ENCODE measurements at regions not wholly inside any gene's neighbourhood (a gene's known extent, or its start where the extent isn't known, plus 50 kb on each side); places are given as distances from the start of the nearest gene placed in this dataset.
"Not testable (repeated sequence)": the region's sequence is repeated elsewhere in the genome, so short reads cannot be mapped to it uniquely, and the experiment has no call there.

DNA sequence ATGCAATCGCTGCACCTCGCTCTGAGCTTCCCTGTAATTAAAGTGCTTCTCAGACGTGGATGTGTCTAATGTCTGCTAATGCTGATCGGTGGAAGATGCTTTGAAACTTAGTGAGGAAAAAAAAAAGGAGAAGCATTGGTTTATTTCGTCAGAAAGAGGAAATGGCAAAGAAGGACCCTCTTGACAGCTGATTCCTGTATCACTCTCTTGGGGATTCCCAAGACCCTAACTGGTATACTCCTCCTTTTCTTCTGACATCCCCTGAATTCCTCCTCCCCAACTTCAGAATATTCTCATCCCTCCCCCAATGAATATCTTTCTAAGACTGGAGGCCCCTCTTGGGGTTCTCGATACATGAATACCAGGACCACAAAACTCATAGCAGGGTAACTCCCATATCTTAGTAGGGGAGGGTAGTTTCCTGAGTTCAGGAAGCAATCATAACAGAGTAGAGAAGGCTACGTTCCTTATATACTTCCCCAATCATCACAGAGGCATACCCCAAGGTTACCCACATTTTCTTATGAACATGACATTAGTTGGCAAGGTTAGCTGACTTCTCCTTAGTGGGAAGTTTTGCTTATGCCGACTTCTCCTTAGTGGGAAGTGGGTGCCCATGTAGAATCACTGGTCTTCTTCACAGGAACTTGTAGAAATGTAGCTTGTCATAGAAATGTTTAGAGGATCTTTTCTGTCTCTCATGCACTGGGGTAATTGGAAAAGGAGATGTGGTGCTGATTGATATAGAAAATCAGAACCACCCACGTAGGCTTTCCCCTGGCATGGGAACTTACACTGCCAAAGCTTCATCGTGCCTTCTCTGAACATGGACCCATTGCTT is 63.8 kb upstream of the ATXN1 start:
- DNase-seq (ENCODE audit: low read depth): no peak
- TF ChIP-seq, protein P1, sequence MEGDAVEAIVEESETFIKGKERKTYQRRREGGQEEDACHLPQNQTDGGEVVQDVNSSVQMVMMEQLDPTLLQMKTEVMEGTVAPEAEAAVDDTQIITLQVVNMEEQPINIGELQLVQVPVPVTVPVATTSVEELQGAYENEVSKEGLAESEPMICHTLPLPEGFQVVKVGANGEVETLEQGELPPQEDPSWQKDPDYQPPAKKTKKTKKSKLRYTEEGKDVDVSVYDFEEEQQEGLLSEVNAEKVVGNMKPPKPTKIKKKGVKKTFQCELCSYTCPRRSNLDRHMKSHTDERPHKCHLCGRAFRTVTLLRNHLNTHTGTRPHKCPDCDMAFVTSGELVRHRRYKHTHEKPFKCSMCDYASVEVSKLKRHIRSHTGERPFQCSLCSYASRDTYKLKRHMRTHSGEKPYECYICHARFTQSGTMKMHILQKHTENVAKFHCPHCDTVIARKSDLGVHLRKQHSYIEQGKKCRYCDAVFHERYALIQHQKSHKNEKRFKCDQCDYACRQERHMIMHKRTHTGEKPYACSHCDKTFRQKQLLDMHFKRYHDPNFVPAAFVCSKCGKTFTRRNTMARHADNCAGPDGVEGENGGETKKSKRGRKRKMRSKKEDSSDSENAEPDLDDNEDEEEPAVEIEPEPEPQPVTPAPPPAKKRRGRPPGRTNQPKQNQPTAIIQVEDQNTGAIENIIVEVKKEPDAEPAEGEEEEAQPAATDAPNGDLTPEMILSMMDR (conservative IDR thresholded peaks at IDR 0.05; ENCODE audit: control insufficient read depth, insufficient read depth, low read depth, low read length): no peak

DNA sequence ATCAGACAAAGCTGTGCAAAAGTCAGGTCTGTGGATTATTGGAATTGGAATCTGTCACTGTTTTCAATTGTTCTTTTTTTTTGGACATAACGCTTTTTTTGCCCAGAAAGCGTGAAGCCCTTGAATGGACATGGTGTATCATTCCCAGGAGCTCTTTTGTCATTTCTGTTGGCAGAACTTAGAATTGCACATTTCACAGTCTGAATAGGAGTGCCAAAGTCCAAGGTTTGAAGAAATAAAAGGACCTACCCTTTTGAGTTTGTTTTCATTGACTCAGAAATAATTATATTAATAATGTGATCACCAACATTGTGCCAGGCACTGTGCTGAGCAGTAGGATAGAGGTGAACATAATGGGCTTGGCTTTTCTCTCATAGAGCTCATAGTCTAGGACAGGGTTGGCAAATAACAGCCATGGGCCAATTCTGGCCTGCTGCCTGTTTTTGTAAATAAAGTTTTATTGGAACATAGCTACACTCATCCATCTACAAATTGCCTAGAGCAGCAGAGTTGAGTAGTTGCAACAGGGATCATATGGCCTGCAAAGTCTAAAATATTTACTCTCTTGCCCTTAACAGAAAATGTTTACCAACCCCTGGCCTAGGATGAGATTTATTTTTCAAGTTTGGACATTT is 62.6 kb upstream of the ATXN1 start:
- no peak for DNase-seq (ENCODE audit: low read depth)
- H3K4me3 ChIP-seq (ENCODE audit: control insufficient read depth, low read depth, low read length): no peak overlapping the region
- TF ChIP-seq, protein P1 (conservative IDR thresholded peaks at IDR 0.05; ENCODE audit: control insufficient read depth, insufficient read depth, low read depth, low read length): no peak

More for the DNA sequence above, 63.8 kb upstream of the ATXN1 start:
- H3K4me3 ChIP-seq (ENCODE audit: control insufficient read depth, low read depth, low read length): no peak overlapping the region

DNA sequence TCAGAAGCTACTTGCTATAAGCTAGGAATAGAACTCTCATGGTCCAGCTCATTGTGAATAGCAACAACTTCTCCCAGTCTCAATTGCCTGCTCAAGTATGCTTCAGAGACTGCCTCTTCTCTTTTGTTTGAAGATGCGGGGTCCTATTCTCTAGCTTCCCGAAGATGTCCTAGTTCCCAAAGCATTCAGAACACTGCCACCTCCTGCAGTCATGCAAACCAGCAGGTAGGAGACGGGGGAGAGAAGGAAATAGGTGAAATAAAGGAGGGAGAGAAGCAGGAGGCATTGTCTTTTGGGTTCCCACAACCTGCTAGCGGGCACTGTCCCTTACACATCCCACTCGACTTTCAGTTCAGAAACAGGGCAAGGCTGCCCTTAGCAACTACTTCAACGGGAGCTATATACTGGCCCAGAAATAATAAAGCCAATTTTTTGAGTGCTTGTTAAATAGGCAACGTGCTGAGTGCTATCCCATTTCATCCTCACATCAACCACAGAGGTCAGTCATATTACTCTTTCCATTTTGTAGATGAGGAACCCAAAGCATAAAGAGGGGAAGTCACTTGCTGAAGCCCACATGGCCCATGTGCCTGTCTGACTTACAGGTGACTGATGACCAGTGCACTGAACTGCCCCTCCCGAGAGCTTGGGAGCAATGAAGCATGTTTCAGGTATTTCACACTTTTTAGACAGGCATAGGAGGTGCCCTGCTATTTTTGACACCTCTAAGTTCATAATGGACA is 61.9 kb upstream of the ATXN1 start:
- no peak overlapping the region for H3K4me3 ChIP-seq (ENCODE audit: control insufficient read depth, low read depth, low read length)
- TF ChIP-seq, protein P1 (conservative IDR thresholded peaks at IDR 0.05; ENCODE audit: control insufficient read depth, insufficient read depth, low read depth, low read length): no peak
- no peak for DNase-seq (ENCODE audit: low read depth)

DNA sequence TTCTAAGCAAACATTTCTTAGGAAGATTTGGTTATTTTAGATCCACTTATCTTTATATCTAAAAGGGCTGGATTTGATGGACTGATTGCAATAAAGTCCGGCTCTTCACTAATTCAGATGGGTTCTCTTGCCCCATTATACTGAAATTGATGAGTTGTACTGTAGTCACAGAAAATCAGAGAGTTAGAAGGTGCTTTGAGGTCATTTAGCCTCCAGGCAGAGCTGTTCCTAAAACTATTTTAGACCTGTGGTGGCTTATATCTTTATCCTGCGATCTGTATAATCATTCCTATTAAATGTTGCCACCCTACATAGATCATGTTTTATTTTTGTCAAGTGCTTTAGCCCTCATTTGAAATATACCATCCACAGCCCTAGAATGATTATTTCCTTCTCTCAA is 61.3 kb upstream of the ATXN1 start:
- TF ChIP-seq, protein P1 (conservative IDR thresholded peaks at IDR 0.05; ENCODE audit: control insufficient read depth, insufficient read depth, low read depth, low read length): no peak
- DNase-seq (ENCODE audit: low read depth): no peak

DNA sequence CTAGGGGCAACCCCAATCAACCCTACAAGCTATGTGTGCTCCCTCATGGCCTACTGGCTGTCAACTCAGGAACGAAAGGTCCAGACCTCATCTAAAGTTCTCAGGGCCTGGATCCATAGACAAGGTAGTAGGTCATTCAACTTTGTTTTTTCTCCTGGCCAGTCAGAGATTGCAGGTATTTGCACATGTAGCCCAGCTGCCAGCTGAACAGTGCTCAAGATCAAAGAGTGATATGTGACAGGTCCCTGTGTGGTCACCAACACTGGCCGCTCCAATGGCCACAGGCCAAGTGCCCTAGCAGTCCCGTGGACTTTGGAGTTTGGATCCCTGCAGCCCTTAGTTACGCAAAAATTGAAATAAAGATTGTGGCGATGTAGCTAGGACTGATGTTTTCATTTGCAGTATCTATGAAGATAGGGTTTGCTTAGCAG is 60.6 kb upstream of the ATXN1 start:
- no peak overlapping the region for H3K4me3 ChIP-seq (ENCODE audit: control insufficient read depth, low read depth, low read length)
- DNase-seq (ENCODE audit: low read depth): no peak
- TF ChIP-seq, protein P1 (conservative IDR thresholded peaks at IDR 0.05; ENCODE audit: control insufficient read depth, insufficient read depth, low read depth, low read length): no peak

More for the DNA sequence above, 61.3 kb upstream of the ATXN1 start:
- no peak overlapping the region for H3K4me3 ChIP-seq (ENCODE audit: control insufficient read depth, low read depth, low read length)

DNA sequence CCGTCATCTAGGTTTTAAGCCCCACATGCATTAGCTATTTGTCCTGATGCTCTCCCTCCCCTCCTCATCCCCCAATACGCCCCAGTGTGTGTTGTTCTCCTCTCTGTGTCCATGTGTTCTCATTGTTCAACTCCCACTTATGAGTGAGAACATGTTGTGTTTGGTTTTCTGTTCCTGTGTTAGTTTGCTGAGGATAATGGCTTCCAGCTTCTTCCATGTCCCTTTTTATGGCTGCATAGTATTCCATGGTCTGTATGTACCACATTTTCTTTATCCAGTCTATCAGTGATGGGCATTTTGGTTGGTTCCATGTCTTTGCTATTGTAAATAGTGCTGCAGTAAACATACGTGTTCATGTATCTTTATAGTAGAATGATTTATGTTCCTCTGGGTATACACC is 59.0 kb upstream of the ATXN1 start:
- H3K4me3 ChIP-seq (ENCODE audit: control insufficient read depth, low read depth, low read length); DNase-seq (ENCODE audit: low read depth): not testable (repeated sequence)

DNA sequence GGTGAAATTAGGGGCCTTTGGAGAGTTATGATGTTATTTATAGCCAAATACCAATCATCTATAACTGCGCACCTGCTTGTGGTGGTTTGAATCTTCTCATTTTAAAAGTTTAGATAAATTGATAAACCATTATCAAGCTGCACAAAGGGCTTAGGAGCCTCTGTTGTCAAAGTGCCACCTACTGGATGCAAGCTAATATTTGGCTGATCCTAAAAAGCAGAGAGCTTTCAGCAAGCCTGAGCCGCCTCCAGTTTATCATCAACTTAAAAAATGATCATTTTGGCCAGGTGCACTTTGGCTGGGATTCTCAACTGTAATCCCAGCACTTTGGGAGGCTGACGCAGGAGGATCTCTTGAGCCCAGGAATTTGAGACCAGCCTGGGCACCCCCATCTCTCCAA is 58.5 kb upstream of the ATXN1 start:
- no peak overlapping the region for H3K4me3 ChIP-seq (ENCODE audit: control insufficient read depth, low read depth, low read length)
- TF ChIP-seq, protein P1 (conservative IDR thresholded peaks at IDR 0.05; ENCODE audit: control insufficient read depth, insufficient read depth, low read depth, low read length): peak; percentile 48
- DNase-seq (ENCODE audit: low read depth): peak; percentile 52

All from fibroblast of mammary gland (primary cell).